ENCODE measurements at regions not wholly inside any gene's neighbourhood (a gene's known extent, or its start where the extent isn't known, plus 50 kb on each side); places are given as distances from the start of the nearest gene placed in this dataset.

DNA sequence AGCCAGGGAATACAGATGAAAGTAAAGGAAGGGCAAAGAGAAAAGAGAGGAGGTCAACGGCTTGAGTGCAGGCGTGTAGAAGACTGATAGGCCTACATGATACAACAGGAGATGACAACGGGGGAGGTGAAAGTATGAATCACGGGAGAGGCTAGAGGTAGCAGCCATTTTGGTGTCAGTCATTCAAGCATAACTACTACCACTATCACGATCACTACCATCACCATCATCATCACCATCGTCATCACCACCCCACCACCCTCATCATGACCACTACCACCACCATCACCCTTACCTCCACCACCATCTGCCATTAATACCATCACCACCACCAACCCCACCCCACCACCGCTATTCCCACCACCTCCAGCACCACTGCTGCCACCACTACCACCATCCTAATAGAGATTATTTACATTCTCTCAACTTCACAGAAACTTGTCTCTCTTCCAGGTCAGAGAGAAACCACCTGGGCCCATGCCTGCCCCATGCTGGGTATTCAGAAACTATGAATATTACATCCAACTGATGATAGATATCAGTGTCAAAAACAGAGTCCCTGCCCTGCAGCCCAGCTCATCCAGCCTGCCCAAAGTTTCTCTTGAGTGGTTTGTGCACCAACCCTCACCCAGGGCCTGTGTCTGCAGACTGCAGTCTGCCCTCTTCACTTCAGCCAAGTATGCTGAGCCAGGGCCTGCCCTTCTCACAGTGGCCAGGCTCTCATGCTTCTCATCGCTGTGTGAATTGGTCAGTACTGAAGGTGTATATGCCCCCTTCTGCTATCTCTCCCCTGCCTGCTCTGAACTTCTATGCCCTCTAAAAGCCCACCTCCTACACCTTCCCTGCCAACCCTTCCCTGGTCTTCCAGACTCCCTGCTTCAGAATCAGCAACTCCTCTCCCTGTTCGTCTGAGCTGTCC is 215.6 kb upstream of the TLE3 start:
- Histone ChIP-seq H3K23ac (ENCODE audit: low read depth, low read length) (no peak overlapping the region), H3K4me1 (ENCODE audit: control insufficient read depth, insufficient read depth, low read length) (peaks cover under 1% of the 10 kb centered on the region; the same call in 1 of the 2 replicates), H3K36me3 (ENCODE audit: control insufficient read depth, insufficient read depth, low read length) (no peaks in the 10 kb centered on the region), H4K8ac (ENCODE audit: low read depth in 2 of 2, low read length in 2 of 2) (no peak overlapping the region), H3K9me3 (ENCODE audit: control insufficient read depth, insufficient read depth, low read length) (no peaks in the 10 kb centered on the region), H3K9ac (ENCODE audit: low read depth, low read length) (no peak overlapping the region), H3K9me1 (ENCODE audit: insufficient read depth, low read length) (no peaks in the 10 kb centered on the region), H3K14ac (replicated peaks; ENCODE audit: low read depth, low read length) (no peak overlapping the region), H3K56ac (ENCODE audit: extremely low read depth, insufficient read depth, low read length) (no peak overlapping the region), H2AK5ac (ENCODE audit: low read depth, low read length) (no peak overlapping the region), H3K4ac (ENCODE audit: low read depth, low read length) (no peak overlapping the region), H3K79me1 (ENCODE audit: low read depth in 1 of 2, low read length in 2 of 2) (no peaks in the 10 kb centered on the region), H4K20me1 (ENCODE audit: insufficient read depth, low read length) (no peaks in the 10 kb centered on the region), H3K27ac (ENCODE audit: insufficient read depth, low read length) (no peak overlapping the region), H3K4me3 (ENCODE audit: insufficient read depth, low read depth, low read length) (no peak overlapping the region), H2BK120ac (ENCODE audit: low read depth, low read length) (no peak overlapping the region), H2BK20ac (ENCODE audit: low read depth, low read length) (no peak overlapping the region), H4K5ac (ENCODE audit: low read depth, low read length) (no peak overlapping the region), H3K18ac (ENCODE audit: low read depth, low read length) (no peak overlapping the region), H3K4me2 (ENCODE audit: low read depth, low read length) (no peak overlapping the region), H2AK9ac (replicated peaks; ENCODE audit: low read depth, low read length, poor library complexity) (no peak overlapping the region), H2AFZ (replicated peaks; ENCODE audit: low read length, poor library complexity) (no peak overlapping the region), H3K27me3 (ENCODE audit: control insufficient read depth, insufficient read depth, low read length) (peaks cover 45% of the 10 kb centered on the region), H2BK5ac (ENCODE audit: low read depth, low read length, poor library complexity, severe bottlenecking) (no peak overlapping the region), H4K91ac (ENCODE audit: insufficient read depth, low read depth, low read length) (no peak overlapping the region), H2BK15ac (ENCODE audit: low read depth, low read length) (no peak overlapping the region)
- no peak for ATAC-seq (ENCODE audit: low read depth)
- no peak for DNase-seq
- ChIA-PET CTCF (no interaction called here), POLR2A (ENCODE audit: unreplicated experiment) (no interaction called here)
- WGBS, 2 experiments (ENCODE audit: extremely low coverage in 2 of 2, insufficient read length in 1 of 2), result no CpG with 5 or more reads among the region's 9 CpGs
- BruUV-seq (replicated peaks), result no TSS peak
- intact Hi-C loops (cut with micrococcal nuclease), result no loop called here
- dilution Hi-C loops (cut with HindIII; ENCODE audit: low sequenced_read_pairs, unreplicated experiment), result no loop called here
- in situ Hi-C loops (cut with MboI; ENCODE audit: low sequenced_read_pairs), result no loop called here
- TF ChIP-seq MXI1 (IDR thresholded peaks at IDR 0.05; ENCODE audit: borderline replicate concordance, low read depth, low read length) (no peak), NFE2L2 (IDR thresholded peaks at IDR 0.05; ENCODE audit: low read depth, low read length) (no peak), RAD21 (IDR thresholded peaks at IDR 0.05; ENCODE audit: low read length) (no peak), CEBPB (IDR thresholded peaks at IDR 0.05; ENCODE audit: low read depth, low read length) (no peak), MAZ (IDR thresholded peaks at IDR 0.05; ENCODE audit: borderline replicate concordance, low read depth, low read length) (no peak), RCOR1 (IDR thresholded peaks at IDR 0.05; ENCODE audit: insufficient replicate concordance, low read length) (no peak), SMC3 (IDR thresholded peaks at IDR 0.05; ENCODE audit: low read depth, low read length) (no peak), MAFK (IDR thresholded peaks at IDR 0.05; ENCODE audit: low read depth, low read length) (no peak), FOS (IDR thresholded peaks at IDR 0.05; ENCODE audit: low read depth, low read length) (no peak), RFX5 (IDR thresholded peaks at IDR 0.05; ENCODE audit: low read depth, low read length) (no peak), POLR2A (IDR thresholded peaks at IDR 0.05; ENCODE audit: low read depth, low read length) (no peak), BHLHE40 (IDR thresholded peaks at IDR 0.05; ENCODE audit: low read depth, low read length) (no peak)
- TF ChIP-seq, protein P1, sequence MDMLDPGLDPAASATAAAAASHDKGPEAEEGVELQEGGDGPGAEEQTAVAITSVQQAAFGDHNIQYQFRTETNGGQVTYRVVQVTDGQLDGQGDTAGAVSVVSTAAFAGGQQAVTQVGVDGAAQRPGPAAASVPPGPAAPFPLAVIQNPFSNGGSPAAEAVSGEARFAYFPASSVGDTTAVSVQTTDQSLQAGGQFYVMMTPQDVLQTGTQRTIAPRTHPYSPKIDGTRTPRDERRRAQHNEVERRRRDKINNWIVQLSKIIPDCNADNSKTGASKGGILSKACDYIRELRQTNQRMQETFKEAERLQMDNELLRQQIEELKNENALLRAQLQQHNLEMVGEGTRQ (IDR thresholded peaks at IDR 0.05; ENCODE audit: low read depth, low read length), result no peak
- TF ChIP-seq, protein P2, sequence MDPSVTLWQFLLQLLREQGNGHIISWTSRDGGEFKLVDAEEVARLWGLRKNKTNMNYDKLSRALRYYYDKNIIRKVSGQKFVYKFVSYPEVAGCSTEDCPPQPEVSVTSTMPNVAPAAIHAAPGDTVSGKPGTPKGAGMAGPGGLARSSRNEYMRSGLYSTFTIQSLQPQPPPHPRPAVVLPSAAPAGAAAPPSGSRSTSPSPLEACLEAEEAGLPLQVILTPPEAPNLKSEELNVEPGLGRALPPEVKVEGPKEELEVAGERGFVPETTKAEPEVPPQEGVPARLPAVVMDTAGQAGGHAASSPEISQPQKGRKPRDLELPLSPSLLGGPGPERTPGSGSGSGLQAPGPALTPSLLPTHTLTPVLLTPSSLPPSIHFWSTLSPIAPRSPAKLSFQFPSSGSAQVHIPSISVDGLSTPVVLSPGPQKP (IDR thresholded peaks at IDR 0.05; ENCODE audit: borderline replicate concordance, low read depth, low read length), result no peak
- TF ChIP-seq, protein P3, sequence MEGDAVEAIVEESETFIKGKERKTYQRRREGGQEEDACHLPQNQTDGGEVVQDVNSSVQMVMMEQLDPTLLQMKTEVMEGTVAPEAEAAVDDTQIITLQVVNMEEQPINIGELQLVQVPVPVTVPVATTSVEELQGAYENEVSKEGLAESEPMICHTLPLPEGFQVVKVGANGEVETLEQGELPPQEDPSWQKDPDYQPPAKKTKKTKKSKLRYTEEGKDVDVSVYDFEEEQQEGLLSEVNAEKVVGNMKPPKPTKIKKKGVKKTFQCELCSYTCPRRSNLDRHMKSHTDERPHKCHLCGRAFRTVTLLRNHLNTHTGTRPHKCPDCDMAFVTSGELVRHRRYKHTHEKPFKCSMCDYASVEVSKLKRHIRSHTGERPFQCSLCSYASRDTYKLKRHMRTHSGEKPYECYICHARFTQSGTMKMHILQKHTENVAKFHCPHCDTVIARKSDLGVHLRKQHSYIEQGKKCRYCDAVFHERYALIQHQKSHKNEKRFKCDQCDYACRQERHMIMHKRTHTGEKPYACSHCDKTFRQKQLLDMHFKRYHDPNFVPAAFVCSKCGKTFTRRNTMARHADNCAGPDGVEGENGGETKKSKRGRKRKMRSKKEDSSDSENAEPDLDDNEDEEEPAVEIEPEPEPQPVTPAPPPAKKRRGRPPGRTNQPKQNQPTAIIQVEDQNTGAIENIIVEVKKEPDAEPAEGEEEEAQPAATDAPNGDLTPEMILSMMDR (conservative IDR thresholded peaks at IDR 0.05; ENCODE audit: low read depth, low read length), result no peak
